DMS 273 treated with DMSO at 0.1 percent for 48 hours (cell line): ENCODE measurements at regions not wholly inside any gene's neighbourhood (a gene's known extent, or its start where the extent isn't known, plus 50 kb on each side); places are given as distances from the start of the nearest gene placed in this dataset.

Experiments
- DNase-seq: peaks from one replicate; lab custom pipeline; 2025; lab: John Stamatoyannopoulos, UW

GRCh38 chr2:5990086-5990485 is 297.9 kb downstream of the SOX11 start:
- no peak for DNase-seq

GRCh38 chr2:5991305-5991968 is 299.3 kb downstream of the SOX11 start:
- no peak for DNase-seq

- DNase-seq = no peak
Measured at GRCh38 chr2:5995832-5996231, 303.6 kb downstream of the SOX11 start.

GRCh38 chr2:6008186-6008585 is 316.0 kb downstream of the SOX11 start:
- no peak for DNase-seq

GRCh38 chr2:6008726-6009125 is 316.5 kb downstream of the SOX11 start:
- DNase-seq = no peak

GRCh38 chr2:6010163-6010562 is 318.0 kb downstream of the SOX11 start:
- no peak for DNase-seq

- no peak for DNase-seq
Measured at GRCh38 chr2:6011921-6012320, 319.7 kb downstream of the SOX11 start.

- DNase-seq = no peak
Measured at GRCh38 chr2:6017736-6018286, 325.6 kb downstream of the SOX11 start.

- no peak for DNase-seq
Measured at GRCh38 chr2:6024229-6024628, 332.0 kb downstream of the SOX11 start.

GRCh38 chr2:6024784-6025183 is 332.6 kb downstream of the SOX11 start:
- DNase-seq = no peak

GRCh38 chr2:6025391-6025790 is 333.2 kb downstream of the SOX11 start:
- DNase-seq = no peak

GRCh38 chr2:6027066-6027465 is 334.9 kb downstream of the SOX11 start:
- DNase-seq = no peak

GRCh38 chr2:6031200-6031867 is 339.1 kb downstream of the SOX11 start:
- DNase-seq = no peak

- DNase-seq = no peak
Measured at GRCh38 chr2:6036211-6036610, 344.0 kb downstream of the SOX11 start.

GRCh38 chr2:6043238-6043637 is 351.1 kb downstream of the SOX11 start:
- DNase-seq = no peak

- DNase-seq = no peak
Measured at GRCh38 chr2:6052649-6053048, 360.5 kb downstream of the SOX11 start.

- DNase-seq = no peak
Measured at GRCh38 chr2:6053743-6054142, 361.6 kb downstream of the SOX11 start.

- no peak for DNase-seq
Measured at GRCh38 chr2:6054161-6054671, 362.0 kb downstream of the SOX11 start.

GRCh38 chr2:6060992-6061663 is 368.9 kb downstream of the SOX11 start:
- DNase-seq = no peak

- DNase-seq = no peak
Measured at GRCh38 chr2:6064757-6065156, 372.6 kb downstream of the SOX11 start.

GRCh38 chr2:6065703-6066102 is 373.5 kb downstream of the SOX11 start:
- DNase-seq = no peak

GRCh38 chr2:6067089-6067488 is 374.9 kb downstream of the SOX11 start:
- no peak for DNase-seq

GRCh38 chr2:6067806-6068205 is 375.6 kb downstream of the SOX11 start:
- no peak for DNase-seq
